Posterior vena cava (tissue), 2 donors: ENCODE measurements at regions not wholly inside any gene's neighbourhood (a gene's known extent, or its start where the extent isn't known, plus 50 kb on each side); places are given as distances from the start of the nearest gene placed in this dataset.
"Not testable (repeated sequence)": the region's sequence is repeated elsewhere in the genome, so short reads cannot be mapped to it uniquely, and the experiment has no call there.

Experiments
- DNase-seq: peaks from one replicate; pipeline ENCODE4 v3.0.0-alpha.2; 2020; ENCODE audit warnings: low spot score
- intact Hi-C, 2 donors: fragments of 100-400 bp; cut with DNase I; formaldehyde crosslinking; loops; one replicate each; pipeline versions ENCODE4 v1.14.1 to v1.14.2; 2022 to 2023
- donor health status: DM: yes; HTN: yes; CAD: no.
- donor health status: DM: yes; HTN: yes; CAD: no.

DNA sequence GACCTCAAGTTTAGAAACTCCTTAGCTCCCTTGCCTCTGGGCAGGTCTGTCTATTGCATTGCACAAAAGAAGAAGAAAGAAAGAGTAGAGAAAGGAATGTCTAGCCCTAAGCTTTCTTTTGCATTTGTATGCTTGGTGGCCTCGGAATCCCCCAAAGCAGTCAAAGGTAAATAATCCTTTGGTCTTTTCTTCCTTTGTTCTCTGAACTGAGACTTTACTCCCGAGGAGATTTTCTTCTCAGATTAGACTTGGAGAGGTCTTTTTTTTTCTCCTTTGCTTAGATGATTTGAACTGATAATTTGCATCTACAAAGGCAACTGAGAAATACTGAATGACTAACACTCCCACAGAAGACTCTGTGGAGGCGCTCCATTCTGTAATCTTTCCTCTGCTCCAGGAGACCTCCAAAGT is 93.2 kb downstream of the AKR1D1 start:
- DNase-seq, result no peak
- intact Hi-C loops, result no loop called here

GRCh38 chr7:138170298-138170697 is 94.0 kb downstream of the AKR1D1 start:
- DNase-seq, result no peak
- intact Hi-C loops, result no loop called here

GRCh38 chr7:138170959-138171703 is 94.9 kb downstream of the AKR1D1 start:
- no peak for DNase-seq
- intact Hi-C loops, result no loop called here

DNA sequence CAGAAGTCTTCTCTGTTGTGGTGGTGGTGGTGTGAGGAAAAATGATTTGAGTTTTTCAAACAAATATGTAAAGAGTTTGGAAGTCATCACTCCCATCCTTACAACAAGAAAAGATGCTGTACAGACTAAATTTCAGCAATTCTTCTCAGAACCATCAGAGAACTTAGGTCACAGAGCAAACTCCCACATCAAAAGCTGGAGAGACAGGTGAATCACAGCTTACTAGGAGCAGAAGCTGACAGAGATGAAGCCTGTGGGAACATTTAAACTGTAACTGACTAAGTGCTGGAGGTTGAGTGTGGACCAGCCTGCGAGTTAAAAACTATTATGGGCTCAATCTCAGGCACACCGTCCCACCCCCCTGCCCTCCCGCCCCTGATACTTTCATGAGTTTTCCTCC is 97.3 kb downstream of the AKR1D1 start:
- intact Hi-C loops, result no loop called here
- no peak for DNase-seq

GRCh38 chr7:138176060-138176459 is 99.8 kb downstream of the AKR1D1 start:
- intact Hi-C loops, result no loop called here
- DNase-seq, result no peak

GRCh38 chr7:138184191-138184590 is 107.9 kb downstream of the AKR1D1 start:
- intact Hi-C loops, result no loop called here
- DNase-seq, result no peak

- intact Hi-C loops, result no loop called here
- DNase-seq, result no peak
Observed at GRCh38 chr7:138185132-138185908, 109.1 kb downstream of the AKR1D1 start.

GRCh38 chr7:138186951-138187351 is 110.7 kb downstream of the AKR1D1 start:
- intact Hi-C loops, result no loop called here
- no peak for DNase-seq

- intact Hi-C loops, result no loop called here
- DNase-seq, result no peak
Observed at GRCh38 chr7:138188290-138188858, 112.1 kb downstream of the AKR1D1 start.

GRCh38 chr7:138194567-138194966 is 118.3 kb downstream of the AKR1D1 start:
- intact Hi-C loops, result no loop called here
- DNase-seq, result no peak

GRCh38 chr7:138195151-138195571 is 118.9 kb downstream of the AKR1D1 start:
- intact Hi-C loops, result no loop called here
- no peak for DNase-seq

DNA sequence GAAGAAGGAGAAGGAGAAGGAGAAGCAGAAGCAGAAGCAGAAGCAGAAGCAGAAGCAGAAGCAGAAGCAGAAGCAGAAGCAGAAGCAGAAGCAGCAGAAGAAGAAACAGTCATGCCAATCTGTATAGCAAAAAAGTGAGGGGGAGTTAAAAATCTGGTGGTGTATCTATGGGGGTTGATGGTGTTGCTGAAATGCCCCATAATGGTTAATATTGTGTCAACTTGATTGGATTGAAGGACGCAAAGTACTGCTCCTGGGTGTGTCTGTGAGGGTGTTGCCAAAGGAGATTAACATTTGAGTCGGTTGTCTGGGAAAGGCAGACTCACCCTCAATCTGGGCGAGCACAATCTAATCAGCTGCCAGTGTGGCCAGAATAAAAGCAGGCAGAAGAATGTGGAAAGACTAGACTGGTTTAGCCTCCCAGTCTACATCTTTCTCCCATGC is 120.3 kb downstream of the AKR1D1 start:
- intact Hi-C loops, DNase-seq: not testable (repeated sequence)

DNA sequence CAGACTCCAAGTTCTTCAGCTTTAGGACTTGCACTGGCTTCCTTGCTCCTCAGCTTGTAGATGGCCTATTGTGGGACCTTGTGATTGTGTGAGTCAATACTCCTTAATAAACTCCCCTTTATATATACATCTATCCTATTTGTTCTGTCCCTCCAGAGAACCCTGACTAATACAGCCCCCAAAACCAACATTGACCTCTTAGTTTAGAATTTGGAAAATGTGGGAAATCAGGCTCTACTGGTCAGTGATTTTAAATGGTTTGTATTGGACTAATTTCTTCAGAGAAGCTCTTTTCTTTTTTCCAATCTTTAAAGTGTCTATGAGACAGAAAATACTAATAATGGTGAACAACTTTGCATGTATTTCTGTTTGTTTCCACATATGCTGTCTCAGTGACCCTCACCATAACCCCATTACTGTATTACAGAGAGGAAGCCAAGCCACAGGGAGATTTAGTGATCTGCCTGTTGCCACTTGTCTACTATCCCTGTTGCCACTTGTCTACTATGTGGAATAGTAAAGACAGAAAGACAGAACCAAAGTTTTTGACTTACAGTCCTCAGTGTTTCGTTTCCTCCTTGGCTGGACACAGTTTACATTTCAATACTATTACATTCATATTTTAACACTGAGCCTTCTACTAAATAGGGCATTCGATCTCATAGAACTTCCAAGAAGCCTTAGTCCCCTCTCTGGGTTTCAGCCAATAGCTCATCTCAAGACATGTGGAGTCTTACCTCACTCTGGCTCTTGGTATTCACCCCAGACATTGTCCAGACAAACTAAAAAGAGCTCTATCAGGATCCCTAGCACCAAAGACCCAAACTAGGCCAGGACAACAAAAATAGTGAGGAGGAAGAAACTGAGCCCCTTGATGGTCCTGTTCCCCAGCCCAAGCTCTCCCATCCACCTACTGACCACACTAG is 121.0 kb downstream of the AKR1D1 start:
- intact Hi-C loops, result no loop called here
- DNase-seq, result no peak

DNA sequence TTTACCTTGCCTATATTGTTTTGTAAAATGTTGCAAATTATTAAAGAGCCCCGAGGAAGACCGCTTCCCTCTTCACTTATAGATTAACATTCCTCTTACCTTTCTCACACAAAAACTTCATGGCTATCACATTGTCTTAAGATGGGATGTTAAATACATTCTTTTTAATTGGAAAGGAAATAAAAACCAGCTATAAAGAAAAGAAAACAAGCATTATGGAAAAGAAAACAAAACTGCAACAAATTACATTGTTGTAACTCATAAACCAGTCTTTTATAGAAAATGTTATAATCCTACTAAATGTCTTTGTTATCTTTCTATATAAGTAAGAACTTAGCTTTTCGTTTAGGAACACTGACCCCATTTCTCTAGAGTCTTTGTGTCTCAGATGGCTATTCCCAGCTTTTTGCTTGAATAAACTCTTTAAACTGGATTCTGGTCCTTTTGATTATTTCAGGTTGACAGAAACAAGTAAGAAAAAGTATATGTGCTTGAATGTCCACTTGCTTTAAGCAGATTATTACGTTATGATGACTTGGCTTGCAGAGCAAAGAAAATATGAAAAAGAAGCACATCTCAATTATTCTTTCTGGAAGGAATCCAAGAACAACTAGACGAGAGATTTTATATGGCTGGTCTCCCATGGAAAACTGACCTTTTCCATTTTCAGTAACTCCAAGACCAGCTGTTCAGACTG is 128.2 kb downstream of the AKR1D1 start:
- DNase-seq, result no peak

GRCh38 chr7:138204982-138205298 is 128.7 kb downstream of the AKR1D1 start:
- no peak for DNase-seq
- intact Hi-C loops, result no loop called here

More for the DNA sequence above, 128.2 kb downstream of the AKR1D1 start:
- intact Hi-C loops, result no loop called here

GRCh38 chr7:138205614-138206150 is 129.4 kb downstream of the AKR1D1 start:
- intact Hi-C loops, result no loop called here
- no peak for DNase-seq

- DNase-seq, result no peak
- intact Hi-C loops, result no loop called here
Observed at GRCh38 chr7:138207555-138207971, 131.3 kb downstream of the AKR1D1 start.

DNA sequence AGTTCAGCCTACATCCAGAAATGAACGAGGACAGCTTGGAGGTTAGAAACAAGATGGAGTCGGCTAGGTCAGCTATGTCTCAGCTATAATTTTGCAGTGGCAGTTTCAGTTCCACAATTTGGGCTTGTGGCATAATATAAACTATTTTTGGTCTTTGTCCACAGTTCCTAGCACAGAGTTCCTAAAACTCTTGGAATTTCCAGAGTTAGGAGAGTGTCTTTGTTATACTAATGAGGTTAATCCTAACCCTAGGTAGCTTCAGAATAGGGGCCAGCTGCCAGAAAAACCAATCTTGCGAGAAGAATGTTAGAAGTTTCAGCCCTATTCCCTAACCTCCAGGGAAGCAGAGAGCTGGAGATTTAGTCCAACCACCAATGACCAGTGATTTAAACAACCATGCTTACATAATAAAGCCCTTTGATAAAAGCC is 131.9 kb downstream of the AKR1D1 start:
- intact Hi-C loops, result no loop called here
- DNase-seq, result no peak

DNA sequence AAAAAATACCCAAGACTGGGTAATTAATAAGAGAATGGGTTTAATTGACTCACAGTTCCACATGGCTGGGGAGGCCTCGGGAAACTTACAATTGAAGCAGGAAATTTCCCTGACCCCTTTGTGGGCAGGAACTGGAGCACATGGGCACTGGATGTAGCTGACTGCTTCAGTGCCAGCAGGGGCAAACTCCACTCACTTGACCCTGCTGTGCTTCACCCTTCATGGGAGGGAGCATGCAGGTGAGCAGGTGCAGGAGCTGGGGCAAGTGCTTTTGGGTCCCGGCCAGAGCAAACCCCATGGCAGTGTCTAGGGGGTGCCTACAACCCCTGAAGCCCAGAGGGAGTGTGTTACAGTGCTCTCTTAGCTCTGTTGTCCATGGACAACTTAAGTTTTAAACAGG is 132.6 kb downstream of the AKR1D1 start:
- DNase-seq, result no peak
- intact Hi-C loops, result no loop called here
